ENCODE measurements at regions not wholly inside any gene's neighbourhood (a gene's known extent, or its start where the extent isn't known, plus 50 kb on each side); places are given as distances from the start of the nearest gene placed in this dataset.
A peak's percentile ranks its signal among the peaks of the same experiment; 100 is the strongest.

- Histone ChIP-seq H3K9ac (ENCODE audit: low read length) (peak overlapping the region; percentile 37), H3K27me3 (ENCODE audit: low read length) (no peaks in the 10 kb centered on the region)
- CTCF ChIA-PET: interaction anchor here (0.6 to 1.2 kb wide), 12 partner anchors 10 to 142 kb away, joined by 3 to 25 read pairs (median 4); no protein-coding TSS in a partner anchor
Measured at GRCh38 chr12:65556676-65557437, 267.4 kb upstream of the HMGA2 start.

GRCh38 chr12:65557438-65558181, 266.7 kb upstream of the HMGA2 start:
- CTCF ChIA-PET: interaction anchor here (0.6 to 1.2 kb wide), 8 partner anchors 14 to 116 kb away, joined by 3 to 25 read pairs (median 6); no protein-coding TSS in a partner anchor
- H2AFZ ChIP-seq (ENCODE audit: low read length): peak overlapping the region; percentile 78
- H3K27ac ChIP-seq (ENCODE audit: low read length): peak overlapping the region; percentile 56
- no peaks in the 10 kb centered on the region for H3K36me3 ChIP-seq (ENCODE audit: low read depth, low read length)
- H3K9me3 ChIP-seq (ENCODE audit: low read length): no peaks in the 10 kb centered on the region
- no peak overlapping the region for H3K4me3 ChIP-seq (ENCODE audit: low read length)
- H3K9me2 ChIP-seq (replicated peaks; ENCODE audit: low read length): no peaks in the 10 kb centered on the region
- H3K79me2 ChIP-seq (ENCODE audit: low read length): no peaks in the 10 kb centered on the region
- H4K20me1 ChIP-seq (ENCODE audit: low read length): no peaks in the 10 kb centered on the region
- POLR2A ChIA-PET (ENCODE audit: unreplicated experiment): interaction anchor here (0.6 kb wide), 1 partner anchor 221 kb away, joined by 3 read pairs; no protein-coding TSS in a partner anchor
- ATAC-seq: no peak
- H3K4me1 ChIP-seq (ENCODE audit: insufficient read depth, low read length): peaks cover 30% of the 10 kb centered on the region
- H3K4me2 ChIP-seq (ENCODE audit: low read length): no peak overlapping the region
- H3F3A ChIP-seq (ENCODE audit: low read length, unreplicated experiment): no peaks in the 10 kb centered on the region
- intact Hi-C loops (cut with micrococcal nuclease): loop anchor here (2.0 kb wide), 1 partner anchor 117 kb away; no protein-coding TSS in a partner anchor
- H3K27me3 ChIP-seq (ENCODE audit: low read length): no peaks in the 10 kb centered on the region
- no peak for DNase-seq
- no peak overlapping the region for H3K9ac ChIP-seq (ENCODE audit: low read length)
- no TSS peak for BruUV-seq (replicated peaks)
- no peak for TF ChIP-seq EZH2phosphoT487 (IDR thresholded peaks at IDR 0.05; ENCODE audit: borderline replicate concordance, low read length)
- TF ChIP-seq CTCF (conservative IDR thresholded peaks at IDR 0.05; ENCODE audit: low read depth, low read length): no peak

More at GRCh38 chr12:65556676-65557437, 267.4 kb upstream of the HMGA2 start:
- H3K4me3 ChIP-seq (ENCODE audit: low read length): no peak overlapping the region
- H3F3A ChIP-seq (ENCODE audit: low read length, unreplicated experiment): no peaks in the 10 kb centered on the region
- BruUV-seq (replicated peaks): no TSS peak
- H2AFZ ChIP-seq (ENCODE audit: low read length): peak overlapping the region; percentile 78
- H3K4me1 ChIP-seq (ENCODE audit: insufficient read depth, low read length): peaks cover 22% of the 10 kb centered on the region
- ATAC-seq (peak; percentile 99), DNase-seq (peak; percentile 95)
- H3K9me2 ChIP-seq (replicated peaks; ENCODE audit: low read length): no peaks in the 10 kb centered on the region
- no peaks in the 10 kb centered on the region for H4K20me1 ChIP-seq (ENCODE audit: low read length)
- POLR2A ChIA-PET (ENCODE audit: unreplicated experiment): interaction anchor here (0.6 kb wide), 1 partner anchor 222 kb away, joined by 3 read pairs; no protein-coding TSS in a partner anchor
- intact Hi-C loops (cut with micrococcal nuclease): loop anchor here (1.0 to 2.0 kb wide), 2 partner anchors 45 to 118 kb away; no protein-coding TSS in a partner anchor
- H3K79me2 ChIP-seq (ENCODE audit: low read length): no peaks in the 10 kb centered on the region
- TF ChIP-seq EZH2phosphoT487 (IDR thresholded peaks at IDR 0.05; ENCODE audit: borderline replicate concordance, low read length) (no peak), CTCF (conservative IDR thresholded peaks at IDR 0.05; ENCODE audit: low read depth, low read length) (peak; percentile 94)
- H3K4me2 ChIP-seq (ENCODE audit: low read length): peak overlapping the region; percentile 23
- H3K27ac ChIP-seq (ENCODE audit: low read length): peak overlapping the region; percentile 56
- H3K36me3 ChIP-seq (ENCODE audit: low read depth, low read length): no peaks in the 10 kb centered on the region
- no peaks in the 10 kb centered on the region for H3K9me3 ChIP-seq (ENCODE audit: low read length)

GRCh38 chr12:65560286-65560685, 264.0 kb upstream of the HMGA2 start:
- BruUV-seq (replicated peaks): no TSS peak
- no peak overlapping the region for H3K9ac ChIP-seq (ENCODE audit: low read length)
- H3K9me3 ChIP-seq (ENCODE audit: low read length): no peaks in the 10 kb centered on the region
- no peak for DNase-seq
- TF ChIP-seq EZH2 (IDR thresholded peaks at IDR 0.05; ENCODE audit: low read length, unreplicated experiment) (no peak), EZH2phosphoT487 (IDR thresholded peaks at IDR 0.05; ENCODE audit: borderline replicate concordance, low read length) (no peak), CTCF (conservative IDR thresholded peaks at IDR 0.05; ENCODE audit: low read depth, low read length) (no peak)
- H3F3A ChIP-seq (ENCODE audit: low read length, unreplicated experiment): no peaks in the 10 kb centered on the region
- peaks cover 38% of the 10 kb centered on the region for H3K4me1 ChIP-seq (ENCODE audit: insufficient read depth, low read length)
- ChIA-PET CTCF (no interaction called here), POLR2A (ENCODE audit: unreplicated experiment) (no interaction called here)
- ATAC-seq: no peak
- no peaks in the 10 kb centered on the region for H3K36me3 ChIP-seq (ENCODE audit: low read depth, low read length)
- no peak overlapping the region for H3K4me3 ChIP-seq (ENCODE audit: low read length)
- H3K27me3 ChIP-seq (ENCODE audit: low read length): no peaks in the 10 kb centered on the region
- no peak overlapping the region for H3K27ac ChIP-seq (ENCODE audit: low read length)
- H3K9me2 ChIP-seq (replicated peaks; ENCODE audit: low read length): no peaks in the 10 kb centered on the region
- H3K4me2 ChIP-seq (ENCODE audit: low read length): no peak overlapping the region
- no peaks in the 10 kb centered on the region for H3K79me2 ChIP-seq (ENCODE audit: low read length)
- H2AFZ ChIP-seq (ENCODE audit: low read length): no peak overlapping the region
- intact Hi-C loops (cut with micrococcal nuclease): no loop called here
- no peaks in the 10 kb centered on the region for H4K20me1 ChIP-seq (ENCODE audit: low read length)
